Coronary artery (tissue), 2 donors: ENCODE measurements at regions not wholly inside any gene's neighbourhood (a gene's known extent, or its start where the extent isn't known, plus 50 kb on each side); places are given as distances from the start of the nearest gene placed in this dataset.

Source experiments
- DNase-seq: peaks from one replicate; pipeline ENCODE4 v3.0.0-alpha.2; 2017; ENCODE audit warnings: low spot score
- H3K27ac ChIP-seq, 2 donors: fragments of 200-600 bp; sonication (generic); one replicate each; pipeline ENCODE4 v1.5.1; 2016 to 2019
- H3K4me3 ChIP-seq: fragments of 200-600 bp; sonication (generic); 2 replicates; pipeline ENCODE4 v1.5.1; 2016; ENCODE audit warnings: mild to moderate bottlenecking, moderate library complexity
- TF ChIP-seq, protein P1 (sequence below): fragments of 200-600 bp; sonication (generic); IDR thresholded peaks from one replicate; pipeline ENCODE4 v1.5.1; 2019; ENCODE audit warnings: antibody characterized with exemption

DNA sequence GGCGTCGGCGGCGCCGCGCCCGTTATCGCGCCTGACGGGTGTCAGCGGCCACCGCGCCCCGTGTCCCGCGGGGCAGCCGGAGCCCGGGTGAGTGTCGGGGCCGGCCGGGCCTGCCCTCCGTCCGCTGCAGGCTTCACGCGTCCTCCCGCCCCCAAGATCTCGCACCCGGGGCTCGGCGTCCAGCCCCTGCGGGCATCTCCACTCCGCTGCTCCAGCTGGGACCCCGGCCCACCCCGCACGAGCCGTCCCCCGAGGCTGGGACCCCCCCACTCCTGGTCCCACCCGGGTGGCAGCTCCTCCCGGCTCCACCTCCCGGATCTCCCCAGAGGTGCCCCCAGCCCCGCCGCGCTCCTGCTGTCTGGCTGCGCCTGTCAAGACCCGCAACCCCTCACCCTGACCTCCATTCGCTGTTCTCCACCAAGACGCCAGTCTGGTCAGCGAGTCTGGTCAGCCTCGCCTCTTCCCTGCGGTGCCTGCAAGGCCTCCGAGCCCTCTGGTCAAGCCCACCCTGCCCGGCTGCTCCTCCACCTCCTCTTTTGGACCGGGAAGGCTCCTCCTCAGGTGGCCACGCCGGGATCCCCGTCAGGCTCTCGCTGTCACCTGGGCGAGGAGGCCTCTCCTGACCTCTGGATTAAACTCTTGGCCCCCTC is 66.0 kb upstream of the NKX1-1 start:
- peak overlapping the region; percentile 12 for H3K4me3 ChIP-seq
- DNase-seq: no peak
- TF ChIP-seq, protein P1, sequence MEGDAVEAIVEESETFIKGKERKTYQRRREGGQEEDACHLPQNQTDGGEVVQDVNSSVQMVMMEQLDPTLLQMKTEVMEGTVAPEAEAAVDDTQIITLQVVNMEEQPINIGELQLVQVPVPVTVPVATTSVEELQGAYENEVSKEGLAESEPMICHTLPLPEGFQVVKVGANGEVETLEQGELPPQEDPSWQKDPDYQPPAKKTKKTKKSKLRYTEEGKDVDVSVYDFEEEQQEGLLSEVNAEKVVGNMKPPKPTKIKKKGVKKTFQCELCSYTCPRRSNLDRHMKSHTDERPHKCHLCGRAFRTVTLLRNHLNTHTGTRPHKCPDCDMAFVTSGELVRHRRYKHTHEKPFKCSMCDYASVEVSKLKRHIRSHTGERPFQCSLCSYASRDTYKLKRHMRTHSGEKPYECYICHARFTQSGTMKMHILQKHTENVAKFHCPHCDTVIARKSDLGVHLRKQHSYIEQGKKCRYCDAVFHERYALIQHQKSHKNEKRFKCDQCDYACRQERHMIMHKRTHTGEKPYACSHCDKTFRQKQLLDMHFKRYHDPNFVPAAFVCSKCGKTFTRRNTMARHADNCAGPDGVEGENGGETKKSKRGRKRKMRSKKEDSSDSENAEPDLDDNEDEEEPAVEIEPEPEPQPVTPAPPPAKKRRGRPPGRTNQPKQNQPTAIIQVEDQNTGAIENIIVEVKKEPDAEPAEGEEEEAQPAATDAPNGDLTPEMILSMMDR: no peak
- H3K27ac ChIP-seq: no peak overlapping the region

DNA sequence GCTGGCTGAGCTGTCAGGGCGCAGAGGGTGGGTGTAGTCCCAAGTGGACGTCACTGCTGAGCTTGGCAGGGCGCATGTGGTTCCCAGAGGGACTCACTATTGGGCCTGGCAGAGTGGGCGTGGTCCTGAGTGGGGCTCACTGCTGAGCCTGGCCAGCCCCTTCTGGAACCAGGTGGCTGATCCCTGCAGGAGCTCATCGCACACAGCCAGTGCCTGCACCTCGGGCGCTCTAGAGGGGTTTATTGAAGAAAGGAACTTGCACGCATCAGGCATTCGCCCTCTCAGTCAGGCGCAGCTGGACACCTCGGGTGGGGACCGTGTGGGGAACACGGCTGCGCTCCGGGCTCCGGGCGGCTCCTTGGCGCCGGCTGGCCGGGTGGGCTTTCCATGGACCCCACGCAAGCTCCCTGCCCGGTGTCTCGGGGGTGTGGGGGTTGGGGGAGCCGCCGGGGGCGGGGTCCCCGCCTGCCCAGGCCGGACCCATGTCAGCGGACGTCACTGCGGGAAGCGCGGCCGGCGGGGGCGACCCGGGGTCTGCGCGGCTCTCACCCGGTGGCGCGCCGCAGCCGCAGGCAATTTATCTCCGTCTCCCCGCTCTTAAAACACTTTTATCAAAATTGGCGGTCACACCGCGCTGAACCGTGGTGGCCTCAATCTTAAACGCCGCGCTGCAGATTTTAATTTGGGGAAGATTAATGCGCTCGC is 65.4 kb upstream of the NKX1-1 start:
- peak overlapping the region; percentile 12 for H3K4me3 ChIP-seq
- H3K27ac ChIP-seq: no peak overlapping the region
- TF ChIP-seq, protein P1: no peak
- no peak for DNase-seq

DNA sequence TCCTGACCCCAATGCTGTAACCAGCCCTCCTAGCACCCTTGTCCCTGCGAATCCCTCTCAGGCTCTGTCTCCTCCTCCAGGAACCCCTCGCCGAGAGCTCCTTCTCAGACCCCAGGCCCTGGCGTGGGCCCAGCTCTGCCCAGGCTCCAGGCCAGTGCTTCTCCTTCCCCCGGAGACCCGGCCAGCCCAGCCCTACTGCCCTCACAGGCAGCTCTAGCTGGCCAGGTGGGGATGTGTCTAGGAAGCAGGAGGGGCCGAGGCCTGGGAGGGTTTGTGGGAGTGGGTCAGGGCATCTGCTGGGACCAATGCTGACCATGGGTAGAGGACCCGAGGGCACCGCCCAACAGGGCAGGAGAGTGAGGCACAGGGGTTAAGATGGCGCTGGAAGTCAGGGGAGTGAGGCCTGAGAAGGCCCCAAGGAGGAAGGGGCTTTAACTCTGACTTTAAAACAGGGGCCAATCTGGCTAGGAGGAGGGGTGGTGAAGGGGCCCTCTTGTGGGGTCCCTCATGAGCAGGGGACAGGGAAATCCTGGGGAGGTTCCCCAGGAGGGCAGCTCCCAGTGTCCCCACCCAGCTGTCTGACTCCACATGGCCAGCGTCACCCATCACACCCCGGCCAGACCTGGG is 64.7 kb upstream of the NKX1-1 start:
- H3K27ac ChIP-seq: no peak overlapping the region
- no peak for DNase-seq
- TF ChIP-seq, protein P1: no peak
- no peak overlapping the region for H3K4me3 ChIP-seq

DNA sequence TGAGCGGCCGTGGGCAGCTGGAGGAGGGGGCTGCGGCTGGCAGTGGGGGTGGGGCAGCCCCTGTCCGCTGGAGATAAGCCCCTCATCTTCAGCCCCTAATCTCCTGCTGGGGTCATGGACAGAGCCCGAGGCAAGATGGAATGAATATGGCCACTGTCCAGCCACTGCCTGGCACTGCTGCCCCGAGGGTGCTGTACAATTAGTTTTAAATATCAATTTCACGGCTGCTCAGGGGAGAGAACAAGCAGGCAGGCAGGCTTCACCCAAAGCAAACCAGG is 64.1 kb upstream of the NKX1-1 start:
- Histone ChIP-seq H3K4me3 (no peak overlapping the region), H3K27ac (no peak overlapping the region)
- TF ChIP-seq, protein P1: no peak
- DNase-seq: no peak

DNA sequence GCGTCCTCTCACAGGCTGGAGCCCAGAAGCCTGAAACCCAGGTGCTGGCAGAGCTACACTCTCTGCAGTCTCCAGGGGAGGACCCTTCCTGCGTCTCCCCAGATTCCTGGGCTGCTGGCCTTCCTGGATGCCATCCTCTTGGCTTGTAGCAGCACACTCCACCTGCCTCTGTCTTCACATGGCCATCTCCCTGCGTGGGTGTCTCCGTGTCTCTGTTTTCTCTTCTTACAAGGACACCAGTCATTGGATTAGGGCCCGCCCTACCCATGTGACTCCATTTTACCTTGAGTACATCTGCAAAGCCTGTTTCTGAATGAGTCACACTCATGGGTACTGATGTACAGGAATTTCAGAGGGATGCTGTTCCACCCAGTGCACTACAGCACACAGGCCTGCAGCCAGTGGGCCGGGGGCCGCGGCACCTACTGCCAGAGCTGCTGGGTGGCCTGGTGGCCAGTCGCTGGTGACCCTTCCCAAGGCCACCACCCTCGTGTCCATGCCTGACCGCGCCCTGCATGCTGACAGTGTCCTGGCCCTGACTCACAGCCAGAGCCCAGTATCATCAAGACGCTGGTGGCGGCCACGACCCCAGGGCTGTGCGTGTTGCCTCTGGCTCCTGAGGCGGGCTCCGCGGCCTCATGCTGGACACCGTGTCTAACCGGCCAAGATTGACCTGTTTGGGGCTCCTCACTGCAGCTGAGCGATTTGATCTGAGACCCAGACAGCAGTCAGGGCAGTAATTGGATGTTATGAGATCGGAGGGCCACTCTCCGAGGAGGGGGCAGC is 63.6 kb upstream of the NKX1-1 start:
- no peak overlapping the region for H3K27ac ChIP-seq
- DNase-seq: no peak
- TF ChIP-seq, protein P1: no peak

DNA sequence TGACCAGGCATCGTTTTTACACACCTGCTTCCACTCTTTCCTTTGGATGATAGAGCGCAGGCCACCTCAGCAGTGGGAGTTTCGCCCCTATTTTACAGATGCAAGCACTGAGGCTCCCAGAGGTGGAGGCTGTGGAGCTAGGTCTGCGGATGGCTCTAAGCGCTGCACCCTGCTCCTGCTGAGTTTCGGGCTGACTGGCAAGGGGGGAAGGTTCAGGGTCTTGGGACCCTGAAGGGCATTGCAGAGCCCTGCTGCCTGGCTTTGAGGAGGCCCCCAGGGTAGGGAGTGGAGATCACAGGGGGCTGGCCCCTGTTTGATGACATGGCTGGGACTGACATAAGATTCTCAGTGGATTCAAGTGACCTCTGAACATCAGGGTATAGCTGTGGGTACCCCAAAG is 62.8 kb upstream of the NKX1-1 start:
- H3K27ac ChIP-seq: no peak overlapping the region
- no peak overlapping the region for H3K4me3 ChIP-seq
- DNase-seq: no peak
- TF ChIP-seq, protein P1: no peak

More for the DNA sequence above, 63.6 kb upstream of the NKX1-1 start:
- H3K4me3 ChIP-seq: no peak overlapping the region
